Chondrocyte (in vitro differentiated cells): ENCODE measurements at regions not wholly inside any gene's neighbourhood (a gene's known extent, or its start where the extent isn't known, plus 50 kb on each side); places are given as distances from the start of the nearest gene placed in this dataset.

Experiments
- DNase-seq: peaks from one replicate; pipeline ENCODE4 v3.0.0; 2021; ENCODE audit warnings: mixed read lengths, low spot score
- H3K27ac Mint-ChIP-seq: one replicate; pipeline ENCODE4 v1.8.0; 2021; ENCODE audit warnings: mild to moderate bottlenecking, moderate library complexity, mixed read lengths; ENCODE audit not compliant: unreplicated experiment
- H3K27me3 Mint-ChIP-seq: 2 replicates; pipeline ENCODE4 v1.8.0; 2021; ENCODE audit warnings: low read depth, mixed read lengths
- H3K36me3 Mint-ChIP-seq: 2 replicates; pipeline ENCODE4 v1.8.0; 2021; ENCODE audit warnings: low read depth, mixed read lengths
- H3K4me1 Mint-ChIP-seq: 2 replicates; pipeline ENCODE4 v1.8.0; 2021; ENCODE audit warnings: low read depth, mild to moderate bottlenecking, mixed read lengths
- H3K4me3 Mint-ChIP-seq: one replicate; pipeline ENCODE4 v1.8.0; 2021; ENCODE audit warnings: mild to moderate bottlenecking, moderate library complexity, mixed read lengths; ENCODE audit not compliant: unreplicated experiment
- H3K9me3 Mint-ChIP-seq: 2 replicates; pipeline ENCODE4 v1.8.0; 2021; ENCODE audit warnings: low read depth, mixed read lengths
- CTCF ChIP-seq: fragments of 200-600 bp; sonication (generic); IDR thresholded peaks from 2 replicates; pipeline ENCODE4 v1.5.0; 2021; ENCODE audit warnings: antibody characterized with exemption, mild to moderate bottlenecking, moderate library complexity

GRCh38 chr1:116825720-116826438 is 71.6 kb downstream of the CD2 start:
- Mint-ChIP-seq H3K4me1 (peaks cover 21% of the 10 kb centered on the region), H3K4me3 (no peak overlapping the region), H3K9me3 (no peaks in the 10 kb centered on the region), H3K36me3 (no peaks in the 10 kb centered on the region), H3K27me3 (no peaks in the 10 kb centered on the region), H3K27ac (peak overlapping the region; percentile 35)
- DNase-seq: no peak
- TF ChIP-seq CTCF: no peak

GRCh38 chr1:116826818-116827606 is 72.8 kb downstream of the CD2 start:
- H3K36me3 Mint-ChIP-seq: no peaks in the 10 kb centered on the region
- peaks cover 21% of the 10 kb centered on the region for H3K4me1 Mint-ChIP-seq
- no peak for DNase-seq
- peaks cover 1% of the 10 kb centered on the region for H3K27me3 Mint-ChIP-seq
- H3K27ac Mint-ChIP-seq: no peak overlapping the region
- H3K9me3 Mint-ChIP-seq: no peaks in the 10 kb centered on the region
- no peak for TF ChIP-seq CTCF
- no peak overlapping the region for H3K4me3 Mint-ChIP-seq

- TF ChIP-seq CTCF: no peak
- H3K4me1 Mint-ChIP-seq: peaks cover 21% of the 10 kb centered on the region
- H3K36me3 Mint-ChIP-seq: no peaks in the 10 kb centered on the region
- DNase-seq: no peak
- peaks cover 2% of the 10 kb centered on the region for H3K27me3 Mint-ChIP-seq
- no peaks in the 10 kb centered on the region for H3K9me3 Mint-ChIP-seq
- no peak overlapping the region for H3K4me3 Mint-ChIP-seq
- H3K27ac Mint-ChIP-seq: no peak overlapping the region
Measured at GRCh38 chr1:116827607-116828105, 73.4 kb downstream of the CD2 start.

GRCh38 chr1:116832308-116832931 is 77.3 kb upstream of the PTGFRN start:
- H3K27ac Mint-ChIP-seq: no peak overlapping the region
- H3K9me3 Mint-ChIP-seq: peaks cover 7% of the 10 kb centered on the region
- DNase-seq: no peak
- peaks cover under 1% of the 10 kb centered on the region for H3K4me1 Mint-ChIP-seq
- H3K36me3 Mint-ChIP-seq: peaks cover 2% of the 10 kb centered on the region
- H3K27me3 Mint-ChIP-seq: peaks cover 3% of the 10 kb centered on the region
- TF ChIP-seq CTCF: no peak
- H3K4me3 Mint-ChIP-seq: no peak overlapping the region

GRCh38 chr1:116832932-116833578 is 76.7 kb upstream of the PTGFRN start:
- H3K9me3 Mint-ChIP-seq: peaks cover 7% of the 10 kb centered on the region
- TF ChIP-seq CTCF: no peak
- peaks cover 2% of the 10 kb centered on the region for H3K36me3 Mint-ChIP-seq
- H3K27ac Mint-ChIP-seq: no peak overlapping the region
- H3K27me3 Mint-ChIP-seq: peaks cover 3% of the 10 kb centered on the region
- no peaks in the 10 kb centered on the region for H3K4me1 Mint-ChIP-seq
- DNase-seq: no peak
- H3K4me3 Mint-ChIP-seq: no peak overlapping the region
